Right lobe of liver (tissue), 6 donors: ENCODE measurements at regions not wholly inside any gene's neighbourhood (a gene's known extent, or its start where the extent isn't known, plus 50 kb on each side); places are given as distances from the start of the nearest gene placed in this dataset.

Source experiments
- ATAC-seq, 4 donors: fragments of 200-7000 bp; cut with Tn5 transposase; one replicate each; pipeline ENCODE4 v1.9.1; 2020; ENCODE audit warnings: mild to moderate bottlenecking in 4 of 4, moderate library complexity in 4 of 4
- DNase-seq, 3 donors: peaks; one replicate each; pipeline ENCODE4 v3.0.0-alpha.2; 2020
- H3K27ac ChIP-seq, 3 donors: fragments of 200-600 bp; one replicate each; pipeline ENCODE4 v1.8.0; 2022
- H3K27me3 ChIP-seq, 2 donors: fragments of 200-600 bp; one replicate each; pipeline ENCODE4 v1.8.0; 2022
- H3K36me3 ChIP-seq, 4 donors: fragments of 200-600 bp; sonication (generic) in 1 of 4; one replicate each; pipeline versions ENCODE4 v1.5.1 to v1.8.0; 2017 to 2022; ENCODE audit warnings: control low read depth in 1 of 4
- H3K4me1 ChIP-seq, 4 donors: fragments of 200-600 bp; sonication (generic) in 1 of 4; one replicate each; pipeline versions ENCODE4 v1.5.1 to v1.8.0; 2017 to 2022; ENCODE audit warnings: control low read depth in 1 of 4
- H3K4me3 ChIP-seq, 3 donors: fragments of 200-600 bp; one replicate each; pipeline ENCODE4 v1.8.0; 2022
- H3K9me3 ChIP-seq, 4 donors: fragments of 200-600 bp; sonication (generic) in 1 of 4; one replicate each; pipeline versions ENCODE4 v1.5.1 to v1.8.0; 2017 to 2022; ENCODE audit warnings: control low read depth in 1 of 4
- CTCF ChIP-seq, 4 donors: fragments of 200-600 bp in 3 of 4; fragments of 450-650 bp in 1 of 4; IDR thresholded peaks; one replicate each; pipeline versions ENCODE4 v1.5.1 to v1.8.0; 2016 to 2022; ENCODE audit warnings: antibody characterized with exemption in 4 of 4, mild to moderate bottlenecking in 2 of 4
- POLR2A ChIP-seq: fragments of 450-650 bp; IDR thresholded peaks from one replicate; pipeline ENCODE4 v1.6.1; 2017; ENCODE audit warnings: antibody characterized with exemption, mild to moderate bottlenecking
- WGBS: methylation state at CpG from one replicate; pipeline ENCODE4 v1.1.6; 2018; ENCODE audit warnings: low coverage, low lambda C conversion rate; ENCODE audit not compliant: insufficient coverage; ENCODE audit errors: missing lambda C conversion rate; 5-methylcytosine and 5-hydroxymethylcytosine counted together
- intact Hi-C, 2 donors: fragments of 100-400 bp; cut with DNase I; formaldehyde crosslinking; loops; one replicate each; pipeline versions ENCODE4 v1.11.2 to v1.14.1; 2022
- donor health status: DM: no; HTN: yes; CAD: no.
- donor health status: DM: no; HTN: no; CAD: no.
- donor health status: DM: no; HTN: no; CAD: no.
- donor health status: DM: no; HTN: yes; CAD: no.
- donor health status: DM: no; HTN: yes; CAD: no.

GRCh38 chr2:164065038-164065437 lies 329.2 kb upstream of the FIGN start:
- DNase-seq (no peak), ATAC-seq (no peak)
- WGBS = 67% methylated on average over 2 of the region's 2 CpGs
- H3K4me1 ChIP-seq = no peaks in the 10 kb centered on the region
- H3K36me3 ChIP-seq = no peaks in the 10 kb centered on the region
- no peaks in the 10 kb centered on the region for H3K27me3 ChIP-seq
- H3K27ac ChIP-seq = no peak overlapping the region
- H3K4me3 ChIP-seq = no peak overlapping the region
- H3K9me3 ChIP-seq = no peaks in the 10 kb centered on the region
- TF ChIP-seq CTCF (IDR thresholded peaks at IDR 0.05) (no peak), POLR2A (no peak)
- intact Hi-C loops = no loop called here

DNA sequence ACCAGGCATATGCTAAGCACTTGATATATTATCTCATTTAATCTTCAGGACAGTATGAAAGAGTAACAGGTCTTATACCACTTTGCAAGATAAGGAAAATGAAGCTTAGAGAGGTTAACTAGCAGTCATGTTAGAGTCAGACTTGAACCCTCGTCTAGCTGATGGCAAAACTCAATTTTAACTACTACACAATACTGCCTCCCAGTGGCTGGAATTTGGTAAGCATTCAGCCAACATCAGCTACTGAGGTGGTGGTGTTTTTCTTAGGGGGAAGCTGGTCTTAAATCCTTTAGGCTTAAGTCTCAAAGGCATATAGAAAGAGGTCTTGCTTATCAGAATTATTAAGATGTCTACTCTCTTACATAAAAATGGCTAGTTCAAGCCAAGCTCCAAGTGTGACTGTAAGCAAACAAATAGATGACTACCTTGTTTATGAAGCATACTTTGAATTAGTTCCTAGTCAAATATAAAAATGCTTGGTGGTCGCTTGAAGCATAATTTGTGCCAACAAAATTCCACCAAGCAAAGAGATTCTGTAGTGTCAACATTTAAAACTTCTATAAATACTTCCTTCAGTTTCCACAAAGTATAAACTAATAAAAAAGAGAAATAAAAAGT lies 325.4 kb upstream of the FIGN start:
- no peak overlapping the region for H3K4me3 ChIP-seq
- H3K9me3 ChIP-seq = no peaks in the 10 kb centered on the region
- no peaks in the 10 kb centered on the region for H3K4me1 ChIP-seq
- no peak for DNase-seq
- peak; percentile 59 to 73 (median 68) for ATAC-seq
- WGBS = 14% methylated on average over 2 of the region's 2 CpGs
- no peaks in the 10 kb centered on the region for H3K36me3 ChIP-seq
- TF ChIP-seq POLR2A (no peak), CTCF (IDR thresholded peaks at IDR 0.05) (peak; percentile 48 to 80 (median 74))
- H3K27ac ChIP-seq = no peak overlapping the region
- intact Hi-C loops = no loop called here
- no peaks in the 10 kb centered on the region for H3K27me3 ChIP-seq

DNA sequence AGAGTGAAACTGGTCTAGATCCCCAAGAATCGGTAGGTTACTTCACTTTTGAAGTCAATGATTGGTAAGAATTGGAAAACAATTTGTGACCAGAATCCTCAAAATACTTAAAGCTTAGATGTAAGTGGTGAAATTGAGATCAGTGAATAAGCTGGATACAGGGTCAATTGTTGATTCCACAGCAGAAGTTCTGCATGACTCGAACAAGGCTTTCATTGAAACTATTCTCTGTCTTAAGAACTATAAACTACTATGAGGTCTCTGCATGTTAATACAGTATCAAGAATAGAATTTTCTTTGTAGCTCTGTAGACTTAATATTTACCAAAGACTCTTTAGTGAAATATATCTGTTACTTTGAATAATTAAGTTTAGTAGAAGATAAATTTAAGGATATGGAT lies 324.2 kb upstream of the FIGN start:
- intact Hi-C loops = no loop called here
- TF ChIP-seq CTCF (IDR thresholded peaks at IDR 0.05) (no peak), POLR2A (no peak)
- 69% methylated on average over 2 of the region's 2 CpGs for WGBS

DNA sequence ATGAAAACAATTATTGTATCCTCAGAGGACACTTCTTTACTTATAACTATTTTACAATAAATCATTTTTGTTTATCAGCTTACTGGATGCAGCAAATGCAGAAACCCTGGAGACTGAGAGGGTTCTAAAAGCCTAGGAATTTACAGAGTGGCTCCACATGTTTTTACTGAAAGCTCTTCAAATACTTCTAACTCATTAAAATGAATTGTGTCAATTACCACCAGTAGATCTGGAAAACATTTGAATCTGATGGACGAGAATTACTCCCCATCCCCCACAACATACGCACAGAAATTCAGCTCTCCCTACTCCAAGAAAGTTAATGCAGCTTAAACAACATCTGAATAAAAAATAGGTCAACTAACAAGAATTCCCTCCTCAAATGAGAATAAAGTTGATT lies 319.8 kb upstream of the FIGN start:
- no peak for ATAC-seq
- H3K4me3 ChIP-seq = no peak overlapping the region
- no peaks in the 10 kb centered on the region for H3K36me3 ChIP-seq
- TF ChIP-seq POLR2A = no peak
- no peak for TF ChIP-seq CTCF (IDR thresholded peaks at IDR 0.05)
- intact Hi-C loops = loop anchor here in 1 of 2 donors (10.0 kb wide), 1 partner anchor 701 kb away; no protein-coding TSS in a partner anchor
- no peaks in the 10 kb centered on the region for H3K27me3 ChIP-seq
- no peak for DNase-seq
- no peak overlapping the region for H3K27ac ChIP-seq
- no peaks in the 10 kb centered on the region for H3K4me1 ChIP-seq
- 56% methylated on average over 2 of the region's 2 CpGs for WGBS
- no peaks in the 10 kb centered on the region for H3K9me3 ChIP-seq

More for the DNA sequence above, 324.2 kb upstream of the FIGN start:
- DNase-seq = no peak
- Histone ChIP-seq H3K4me3 (no peak overlapping the region), H3K4me1 (no peaks in the 10 kb centered on the region), H3K36me3 (no peaks in the 10 kb centered on the region), H3K9me3 (no peaks in the 10 kb centered on the region), H3K27ac (no peak overlapping the region), H3K27me3 (no peaks in the 10 kb centered on the region)
- ATAC-seq = no peak
